ENCODE measurements at regions not wholly inside any gene's neighbourhood (a gene's known extent, or its start where the extent isn't known, plus 50 kb on each side); places are given as distances from the start of the nearest gene placed in this dataset.

GRCh38 chr5:119860463-119860862, 231.1 kb downstream of the FAM170A start:
- intact Hi-C loops (cut with micrococcal nuclease): no loop called here
- POLR2A ChIA-PET: no interaction called here
- BruUV-seq (replicated peaks): no TSS peak
- Mint-ChIP-seq H3K36me3 (ENCODE audit: insufficient read depth, unreplicated experiment) (no peaks in the 10 kb centered on the region), H3K9me3 (ENCODE audit: unreplicated experiment) (no peaks in the 10 kb centered on the region), H3K27me3 (ENCODE audit: insufficient read depth, unreplicated experiment) (no peaks in the 10 kb centered on the region), H3K27ac (ENCODE audit: low read depth, unreplicated experiment) (no peak overlapping the region), H3K4me1 (ENCODE audit: insufficient read depth, unreplicated experiment) (peaks cover 5% of the 10 kb centered on the region), H3K4me3 (ENCODE audit: unreplicated experiment) (no peak overlapping the region)
- peak; percentile 27 for DNase-seq (ENCODE audit: unreplicated experiment)
- CTCF ChIA-PET: interaction anchor here (0.7 kb wide), 2 partner anchors 118 to 198 kb away, joined by 3 read pairs; no protein-coding TSS in a partner anchor
- no peak for TF ChIP-seq CTCF (IDR thresholded peaks at IDR 0.05; ENCODE audit: unreplicated experiment)

- Mint-ChIP-seq H3K27ac (ENCODE audit: low read depth, unreplicated experiment) (no peak overlapping the region), H3K27me3 (ENCODE audit: insufficient read depth, unreplicated experiment) (no peaks in the 10 kb centered on the region), H3K9me3 (ENCODE audit: unreplicated experiment) (no peaks in the 10 kb centered on the region), H3K4me3 (ENCODE audit: unreplicated experiment) (no peak overlapping the region), H3K4me1 (ENCODE audit: insufficient read depth, unreplicated experiment) (peaks cover 5% of the 10 kb centered on the region), H3K36me3 (ENCODE audit: insufficient read depth, unreplicated experiment) (no peaks in the 10 kb centered on the region)
- POLR2A ChIA-PET: no interaction called here
- no peak for DNase-seq (ENCODE audit: unreplicated experiment)
- intact Hi-C loops (cut with micrococcal nuclease): no loop called here
- CTCF ChIA-PET: no interaction called here
- BruUV-seq (replicated peaks): no TSS peak
- TF ChIP-seq CTCF (IDR thresholded peaks at IDR 0.05; ENCODE audit: unreplicated experiment): no peak
These were observed 233.3 kb downstream of the FAM170A start for GRCh38 chr5:119862619-119863018.

GRCh38 chr5:119864286-119864685, 234.9 kb downstream of the FAM170A start:
- no peak for TF ChIP-seq CTCF (IDR thresholded peaks at IDR 0.05; ENCODE audit: unreplicated experiment)
- Mint-ChIP-seq H3K27me3 (ENCODE audit: insufficient read depth, unreplicated experiment) (no peaks in the 10 kb centered on the region), H3K9me3 (ENCODE audit: unreplicated experiment) (no peaks in the 10 kb centered on the region), H3K27ac (ENCODE audit: low read depth, unreplicated experiment) (no peak overlapping the region), H3K36me3 (ENCODE audit: insufficient read depth, unreplicated experiment) (no peaks in the 10 kb centered on the region), H3K4me1 (ENCODE audit: insufficient read depth, unreplicated experiment) (peaks cover 5% of the 10 kb centered on the region), H3K4me3 (ENCODE audit: unreplicated experiment) (no peak overlapping the region)
- intact Hi-C loops (cut with micrococcal nuclease): no loop called here
- DNase-seq (ENCODE audit: unreplicated experiment): no peak
- no TSS peak for BruUV-seq (replicated peaks)
- ChIA-PET POLR2A (no interaction called here), CTCF (no interaction called here)

GRCh38 chr5:119873611-119874010, 244.3 kb downstream of the FAM170A start:
- DNase-seq (ENCODE audit: unreplicated experiment): no peak
- Mint-ChIP-seq H3K4me1 (ENCODE audit: insufficient read depth, unreplicated experiment) (no peaks in the 10 kb centered on the region), H3K27me3 (ENCODE audit: insufficient read depth, unreplicated experiment) (no peaks in the 10 kb centered on the region), H3K4me3 (ENCODE audit: unreplicated experiment) (no peak overlapping the region), H3K36me3 (ENCODE audit: insufficient read depth, unreplicated experiment) (no peaks in the 10 kb centered on the region), H3K9me3 (ENCODE audit: unreplicated experiment) (no peaks in the 10 kb centered on the region), H3K27ac (ENCODE audit: low read depth, unreplicated experiment) (no peak overlapping the region)
- intact Hi-C loops (cut with micrococcal nuclease): no loop called here
- no peak for TF ChIP-seq CTCF (IDR thresholded peaks at IDR 0.05; ENCODE audit: unreplicated experiment)
- CTCF ChIA-PET: no interaction called here
- BruUV-seq (replicated peaks): no TSS peak
- POLR2A ChIA-PET: no interaction called here
